Occipital lobe (tissue), 1 donor: ENCODE measurements at regions not wholly inside any gene's neighbourhood (a gene's known extent, or its start where the extent isn't known, plus 50 kb on each side); places are given as distances from the start of the nearest gene placed in this dataset.
"Not testable (repeated sequence)": the region's sequence is repeated elsewhere in the genome, so short reads cannot be mapped to it uniquely, and the experiment has no call there.

Source experiments
- DNase-seq: peaks from one replicate; lab custom pipeline; 2025; lab: John Stamatoyannopoulos, UW

DNA sequence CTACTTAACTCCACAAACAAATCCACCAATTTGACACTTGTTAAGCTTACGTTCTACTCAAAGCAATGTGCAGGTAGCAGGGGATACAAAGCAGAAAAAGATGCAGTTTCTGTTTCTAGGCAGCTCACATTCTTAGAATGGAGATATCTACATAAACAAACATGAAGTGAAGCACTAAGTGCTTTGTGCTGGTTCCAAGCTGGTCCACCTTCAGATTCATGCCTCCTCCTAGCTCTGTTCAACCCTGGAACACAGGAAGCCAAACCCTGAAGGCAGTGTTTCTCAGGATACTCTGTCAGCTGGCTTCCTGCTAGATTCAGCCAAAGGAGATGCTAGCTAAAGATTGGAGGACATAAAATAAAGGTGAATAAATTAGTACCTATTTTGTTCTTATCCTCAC lies 55.3 kb upstream of the NOL4 start:
- DNase-seq = no peak

DNA sequence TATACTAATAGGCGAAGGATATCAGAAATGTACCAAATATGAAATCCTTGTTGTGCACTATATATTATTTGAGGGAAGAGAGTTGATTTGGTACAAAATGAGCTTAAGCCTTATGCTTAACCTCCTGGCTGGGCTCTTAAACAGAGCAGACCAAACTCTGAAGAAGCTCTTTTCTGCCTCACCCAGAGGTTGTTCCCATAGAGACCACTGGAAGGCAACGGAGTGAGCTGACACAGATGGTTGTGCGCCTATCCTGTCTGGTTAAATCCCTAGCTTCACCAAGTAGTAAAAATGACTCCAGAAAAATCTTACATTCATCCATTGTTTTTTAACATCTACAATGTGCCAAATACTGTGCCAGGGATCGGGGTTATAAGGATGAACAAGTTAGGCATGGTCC lies 55.9 kb upstream of the NOL4 start:
- no peak for DNase-seq

DNA sequence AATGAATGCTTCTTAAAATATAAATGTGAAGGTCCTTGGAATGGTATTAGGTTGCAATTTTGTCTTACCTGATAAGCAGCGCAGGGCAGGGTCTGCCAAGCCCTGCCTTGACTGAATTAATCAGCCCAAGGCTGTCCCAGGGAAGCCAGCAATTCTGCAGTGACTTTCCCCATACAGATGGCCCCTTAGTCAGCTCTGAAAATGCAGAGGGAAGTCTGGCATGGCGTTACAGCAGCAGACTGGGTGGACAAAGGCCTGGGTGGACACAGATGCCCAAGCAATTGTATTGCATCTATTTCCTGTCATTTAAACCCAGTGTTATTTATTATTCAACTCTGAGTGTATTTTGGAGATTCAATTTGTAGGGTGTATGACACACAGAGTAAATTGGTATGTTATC lies 56.6 kb upstream of the NOL4 start:
- no peak for DNase-seq

DNA sequence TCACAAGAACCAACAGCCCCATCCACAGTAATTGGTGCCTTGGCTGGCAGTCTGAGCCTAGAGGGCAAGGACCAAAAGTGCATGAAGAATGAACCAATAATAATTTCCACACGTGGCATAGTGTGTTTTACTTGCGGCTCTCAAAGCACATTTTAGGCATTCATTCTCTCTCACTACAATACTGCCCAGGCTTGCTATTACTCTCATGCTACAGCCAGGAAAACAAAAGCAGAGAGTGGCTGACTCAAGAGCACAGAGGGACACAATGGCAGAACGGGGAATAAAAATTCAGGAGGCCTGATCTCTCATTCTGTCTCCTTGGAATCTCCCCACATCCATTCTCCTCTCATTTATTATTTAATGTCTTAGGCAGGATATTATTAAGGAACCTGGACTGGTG lies 57.0 kb upstream of the NOL4 start:
- DNase-seq = no peak

DNA sequence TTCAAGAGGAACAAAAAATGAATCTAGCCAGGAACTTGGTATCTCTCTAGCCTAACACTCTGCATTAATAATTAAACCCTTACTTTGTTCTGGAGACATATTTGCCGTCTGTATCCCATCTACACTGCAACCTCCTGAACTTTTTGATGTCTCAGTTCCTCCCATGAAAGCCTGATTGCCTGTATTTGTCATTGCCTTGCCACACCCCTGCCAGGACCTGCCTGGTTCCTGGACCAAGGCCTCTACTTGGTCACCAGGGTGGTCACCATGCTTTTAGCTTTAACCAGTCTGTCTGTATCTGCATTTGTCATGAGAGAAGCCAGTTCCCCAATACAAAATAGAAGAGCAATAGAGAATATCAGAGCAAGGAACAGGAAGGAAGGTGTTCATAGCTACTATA lies 58.8 kb upstream of the NOL4 start:
- DNase-seq = no peak

DNA sequence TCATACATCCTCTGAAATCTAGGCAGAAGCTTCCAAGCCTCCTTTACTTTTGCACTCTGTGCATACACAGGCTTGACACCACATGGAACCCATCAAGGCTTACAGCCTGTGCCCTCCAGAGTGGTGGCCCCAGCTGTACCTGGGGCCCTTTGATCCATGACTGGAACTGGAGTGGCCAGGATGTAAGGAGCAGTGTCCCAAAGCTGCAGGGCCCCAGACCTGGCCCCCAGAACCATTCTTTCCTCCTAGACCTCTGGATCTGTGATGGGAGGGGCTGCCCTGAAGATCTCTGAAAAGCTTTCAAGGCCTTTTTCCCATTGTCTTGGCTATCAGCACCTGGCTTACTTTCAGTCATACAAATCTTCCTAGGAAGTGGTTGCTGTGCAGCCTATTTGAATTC lies 63.1 kb upstream of the NOL4 start:
- DNase-seq = no peak

DNA sequence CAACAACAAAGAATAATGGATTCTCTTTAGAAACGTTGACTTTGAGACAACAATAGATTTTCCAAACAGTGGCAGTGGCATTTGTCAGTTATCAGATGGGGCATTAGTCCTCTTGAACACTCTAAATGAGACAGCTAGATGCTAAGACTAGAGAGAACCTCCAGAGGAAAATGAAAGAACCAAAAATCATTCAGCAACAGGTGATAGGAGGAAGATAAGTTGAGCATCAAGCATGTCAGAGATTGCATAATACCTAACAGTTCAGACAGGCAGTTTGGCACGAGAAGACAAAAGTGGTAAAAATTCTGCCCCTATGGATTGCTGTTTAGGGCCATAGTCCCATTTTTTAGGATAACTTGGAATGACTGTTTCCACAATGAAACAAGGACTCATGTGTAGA lies 67.9 kb upstream of the NOL4 start:
- no peak for DNase-seq

DNA sequence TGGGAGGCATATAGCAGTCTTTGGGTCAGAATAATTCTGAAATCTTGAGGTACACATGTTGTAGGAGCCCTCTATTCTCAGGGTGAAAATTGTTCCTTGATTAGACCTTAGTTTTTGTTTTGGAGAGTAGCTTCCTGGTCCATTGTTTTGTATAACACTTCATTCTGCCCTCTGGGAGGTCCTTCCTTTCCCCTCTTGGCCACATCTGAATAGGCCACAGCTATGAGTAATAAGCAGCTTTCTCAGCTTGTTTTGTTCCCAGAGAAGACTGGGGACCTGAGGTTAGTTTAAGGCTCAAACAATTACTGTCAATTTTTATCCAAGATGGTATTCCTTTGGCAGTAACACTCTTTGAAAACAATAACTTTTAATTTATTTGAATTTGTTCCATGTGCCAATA lies 72.6 kb upstream of the NOL4 start:
- DNase-seq = no peak

DNA sequence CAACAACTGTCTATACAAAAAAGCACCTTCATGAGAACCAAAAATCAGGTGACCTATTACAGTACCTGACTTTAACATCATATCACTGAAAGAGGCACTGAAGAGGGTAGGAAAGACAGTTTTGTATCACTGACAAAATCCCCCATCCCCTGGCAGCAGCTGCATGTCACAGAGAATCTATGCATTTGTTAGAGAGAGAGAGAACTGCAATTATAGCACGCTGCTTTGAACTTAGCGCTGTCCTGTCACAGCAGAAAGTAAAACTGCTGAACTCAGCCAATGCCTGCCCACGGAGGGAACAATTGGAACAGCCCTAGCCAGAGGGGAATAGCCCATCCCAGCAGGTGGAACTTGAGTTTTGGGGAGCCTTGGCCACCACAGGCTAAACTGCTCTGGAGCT lies 75.1 kb upstream of the NOL4 start:
- DNase-seq = no peak

DNA sequence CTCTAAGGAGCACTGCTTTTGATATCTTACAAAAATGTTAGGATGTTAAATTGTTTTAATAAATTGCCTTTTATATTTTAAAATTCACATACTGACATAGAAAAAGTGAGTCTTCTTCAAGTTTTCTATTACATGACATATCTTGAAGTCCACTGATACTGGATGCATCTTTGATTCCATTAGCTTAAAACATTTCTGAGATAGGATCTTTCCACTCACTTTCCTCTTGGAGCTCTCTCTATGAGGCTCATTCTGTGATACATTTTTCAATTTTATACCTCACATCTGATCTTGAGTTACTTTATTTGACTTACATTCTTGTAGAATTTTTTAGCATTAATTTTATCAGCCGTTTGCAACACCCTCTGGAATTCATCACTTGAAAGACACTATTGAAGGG lies 86.8 kb upstream of the NOL4 start:
- no peak for DNase-seq

DNA sequence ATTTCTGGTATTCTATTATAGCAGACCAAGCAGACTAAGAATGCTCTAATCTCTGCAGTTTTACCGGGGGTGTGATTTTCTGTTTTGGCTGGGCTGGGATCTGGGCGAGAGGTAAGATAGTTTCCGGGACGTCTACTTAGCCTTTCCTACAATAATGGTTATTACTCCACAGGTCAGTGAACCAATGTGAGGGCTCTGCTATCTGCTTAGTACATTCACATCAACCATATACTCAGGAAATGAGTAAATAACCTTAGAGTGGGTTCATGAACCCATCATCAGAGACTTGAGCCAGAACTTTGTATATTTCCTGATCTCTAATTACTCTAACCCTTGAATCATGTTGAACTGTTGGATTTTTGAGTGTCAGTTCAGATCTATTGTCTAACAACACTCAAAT lies 90.1 kb upstream of the NOL4 start:
- no peak for DNase-seq

DNA sequence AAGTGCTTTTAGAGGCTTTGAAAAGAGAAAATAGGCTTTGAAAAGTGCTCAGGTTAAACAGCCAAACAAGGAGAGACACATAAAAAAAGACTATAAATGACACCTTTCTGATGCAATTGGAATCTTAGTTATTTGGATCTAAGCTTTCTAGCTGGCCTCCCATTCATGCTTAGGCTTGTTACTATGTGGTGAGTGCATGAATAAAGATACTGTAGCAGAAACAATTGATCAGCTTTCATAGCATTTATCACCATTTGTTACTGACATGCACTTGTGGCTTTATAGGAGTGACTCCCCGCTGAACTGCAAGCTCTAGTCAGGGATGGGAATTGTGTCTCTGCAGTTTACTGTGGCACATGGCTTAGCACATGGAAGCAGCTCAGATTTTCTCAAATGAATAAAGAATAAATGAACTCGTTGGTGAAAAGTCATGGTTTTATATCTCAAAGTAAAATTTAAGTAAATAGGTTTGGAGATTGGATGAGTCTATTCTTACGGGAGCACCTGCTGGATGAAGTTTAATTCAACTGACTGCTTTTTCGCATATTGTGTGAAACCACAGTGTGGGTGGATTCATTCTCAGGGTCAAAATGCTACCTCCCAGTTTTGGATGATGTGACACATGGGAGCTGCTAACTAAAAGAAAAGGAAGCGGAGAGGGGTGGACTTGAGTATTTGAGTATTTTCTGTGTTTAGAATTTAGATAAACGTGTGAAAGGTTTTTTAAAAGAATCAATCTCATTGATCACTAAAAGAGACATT lies 91.1 kb upstream of the NOL4 start:
- DNase-seq = no peak

DNA sequence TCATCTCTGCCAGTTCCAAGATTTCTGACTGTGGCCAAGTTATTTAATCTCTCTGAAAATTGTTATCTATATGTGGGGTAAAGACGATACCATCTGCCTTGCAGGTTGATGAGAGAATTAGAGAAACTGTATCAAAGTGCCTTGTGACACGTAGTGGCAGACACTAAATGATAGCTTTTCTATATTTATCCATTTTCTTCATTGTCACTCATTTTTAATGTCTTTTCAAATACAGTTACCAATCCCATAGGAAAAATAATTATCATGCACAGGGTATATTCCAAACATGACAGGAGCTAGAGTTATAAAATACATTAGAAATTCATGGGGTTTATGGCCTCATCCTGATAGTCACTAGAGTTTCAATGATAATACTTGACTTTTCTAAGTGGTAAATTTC lies 95.6 kb upstream of the NOL4 start:
- DNase-seq = no peak

DNA sequence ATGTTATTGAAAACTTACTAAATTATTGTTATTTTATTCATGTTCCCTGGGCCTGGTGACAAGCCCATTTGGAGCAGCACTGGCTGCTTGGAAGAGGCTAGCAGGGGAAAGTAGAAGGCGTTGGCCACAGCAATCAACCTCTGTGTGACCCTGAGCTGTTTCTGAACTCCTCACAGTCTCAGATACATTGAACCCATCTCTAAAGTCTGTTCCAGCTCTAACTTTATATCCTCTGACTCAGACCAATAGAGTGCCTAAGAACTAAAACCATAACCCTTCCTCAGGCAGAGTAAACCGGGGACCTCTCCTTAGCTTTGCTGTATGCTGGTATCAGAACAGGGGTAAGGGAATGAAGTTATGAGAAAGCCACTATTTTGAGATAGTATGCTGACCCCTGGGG lies 96.4 kb upstream of the NOL4 start:
- no peak for DNase-seq

DNA sequence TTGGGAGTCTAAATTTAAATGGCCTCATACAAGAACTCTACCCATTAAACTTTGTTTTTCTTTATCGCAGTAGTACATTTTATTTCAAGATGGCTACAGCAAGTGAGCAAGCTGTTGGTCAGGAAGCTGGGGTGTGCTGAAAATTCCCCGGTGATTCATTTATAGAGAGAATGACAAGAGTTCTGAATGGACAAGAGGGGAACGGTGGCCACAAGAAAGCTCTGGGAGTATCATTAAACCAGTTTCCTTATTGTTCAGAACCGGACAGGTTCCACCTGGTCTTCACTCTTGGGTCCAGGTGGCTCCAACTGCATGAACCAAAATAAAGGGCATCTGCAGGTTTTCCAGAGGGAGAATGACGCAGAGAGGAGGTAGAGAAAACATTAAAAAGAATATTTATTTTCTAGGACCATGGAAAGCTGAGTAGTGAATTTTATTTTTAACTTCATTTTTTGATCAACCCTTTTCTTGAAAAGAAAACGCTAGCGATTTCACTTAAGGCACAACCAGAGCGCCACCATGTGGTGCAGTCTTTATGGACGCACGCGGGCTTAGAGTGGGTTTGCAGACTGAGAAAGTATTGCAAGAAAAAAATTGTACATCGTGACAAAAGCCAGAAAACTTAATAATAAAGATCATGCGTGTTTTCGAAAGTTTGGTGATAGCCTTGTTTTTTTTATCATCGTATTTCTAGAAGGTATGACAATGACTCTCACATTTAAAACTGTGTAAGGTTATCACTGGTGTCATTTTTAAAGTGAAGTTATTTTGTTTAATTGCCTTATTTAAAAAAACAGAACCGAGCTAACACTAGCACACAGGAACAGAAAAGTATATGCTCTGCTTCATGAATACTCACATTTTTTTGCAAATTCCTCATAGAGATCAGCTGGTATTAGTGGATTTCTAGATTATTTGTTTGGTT lies 97.9 kb upstream of the NOL4 start:
- DNase-seq = peak; percentile 22

DNA sequence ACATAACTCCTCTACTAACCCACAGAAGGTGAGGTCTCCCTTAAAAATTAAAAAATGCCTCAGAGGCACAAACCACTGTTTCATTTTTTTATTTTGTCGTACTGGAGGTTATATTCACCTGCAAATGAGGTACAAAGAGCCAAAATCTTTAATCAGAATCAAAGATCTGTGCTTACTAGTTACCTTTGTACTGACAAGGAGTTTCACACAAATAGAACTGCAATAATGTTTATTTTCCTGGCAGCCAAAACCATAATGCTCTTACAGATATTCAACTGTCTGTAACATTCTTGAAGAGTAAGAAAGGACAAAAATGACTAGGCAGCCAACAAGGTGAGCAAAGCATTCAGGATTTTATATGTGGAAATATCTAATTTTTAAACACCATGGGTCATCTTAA lies 105.1 kb upstream of the NOL4 start:
- DNase-seq = no peak

DNA sequence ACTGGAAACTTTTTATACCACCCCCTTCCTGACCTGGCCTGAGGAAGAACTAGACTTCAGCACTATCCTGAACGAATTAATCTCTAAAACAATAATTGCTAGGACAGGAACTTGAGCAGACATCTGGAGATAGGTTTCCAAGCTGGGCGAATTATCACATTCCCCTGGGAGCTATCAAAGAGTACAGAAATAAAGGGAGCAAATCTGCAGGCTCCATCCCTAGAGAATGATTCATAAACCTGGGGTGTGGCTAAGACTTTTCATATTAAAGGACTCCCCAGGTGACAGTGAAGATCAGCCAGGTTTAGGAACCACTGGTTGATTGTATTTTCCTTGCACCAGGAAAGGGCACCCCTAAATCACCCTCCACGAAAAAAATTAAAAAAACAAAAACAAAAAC lies 105.6 kb upstream of the NOL4 start:
- DNase-seq = no peak

DNA sequence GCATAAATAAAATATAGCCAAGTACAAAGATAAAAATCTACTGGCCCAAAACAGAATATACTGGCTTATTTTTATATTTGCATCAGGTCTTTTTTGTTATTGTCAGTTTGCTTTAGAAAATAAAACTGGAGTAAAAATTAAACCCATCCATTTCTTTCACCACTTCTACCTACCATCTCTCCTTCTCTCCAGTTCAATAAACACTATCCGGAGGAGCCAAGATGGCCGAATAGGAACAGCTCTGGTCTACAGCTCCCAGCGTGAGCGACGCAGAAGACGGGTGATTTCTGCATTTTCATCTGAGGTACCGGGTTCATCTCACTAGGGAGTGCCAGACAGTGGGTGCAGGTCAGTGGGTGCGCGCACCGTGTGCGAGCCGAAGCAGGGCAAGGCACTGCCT lies 106.2 kb upstream of the NOL4 start:
- DNase-seq = not testable (repeated sequence)

DNA sequence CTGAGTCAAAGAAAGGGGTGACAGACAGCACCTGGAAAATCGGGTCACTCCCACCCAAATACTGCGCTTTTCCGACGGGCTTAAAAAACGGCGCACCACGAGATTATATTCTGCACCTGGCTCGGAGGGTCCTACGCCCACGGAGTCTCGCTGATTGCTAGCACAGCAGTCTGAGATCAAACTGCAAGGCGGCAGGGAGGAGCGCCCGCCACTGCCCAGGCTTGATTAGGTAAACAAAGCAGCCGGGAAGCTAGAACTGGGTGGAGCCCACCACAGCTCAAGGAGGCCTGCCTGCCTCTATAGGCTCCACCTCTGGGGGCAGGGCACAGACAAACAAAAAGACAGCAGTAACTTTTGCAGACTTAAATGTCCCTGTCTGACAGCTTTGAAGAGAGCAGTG lies 106.6 kb upstream of the NOL4 start:
- not testable (repeated sequence) for DNase-seq

DNA sequence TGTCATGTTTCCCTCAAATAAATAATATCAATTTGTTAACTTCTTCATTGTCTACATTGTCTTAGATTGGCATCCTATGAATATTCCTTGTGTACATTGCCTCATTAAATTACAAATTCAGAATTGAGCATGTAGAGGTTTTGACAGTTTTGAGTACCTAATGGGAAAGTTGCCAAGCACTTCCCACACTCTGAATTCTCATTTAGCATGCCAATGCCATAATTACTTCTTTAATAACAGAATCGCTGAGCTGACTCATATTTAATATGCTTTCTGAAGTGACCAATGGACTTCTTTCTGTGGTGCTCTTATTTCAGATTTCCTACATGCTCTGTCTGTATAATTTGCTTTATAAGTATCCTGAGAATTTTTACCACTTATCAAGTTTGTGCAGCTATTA lies 114.4 kb upstream of the NOL4 start:
- DNase-seq = no peak

DNA sequence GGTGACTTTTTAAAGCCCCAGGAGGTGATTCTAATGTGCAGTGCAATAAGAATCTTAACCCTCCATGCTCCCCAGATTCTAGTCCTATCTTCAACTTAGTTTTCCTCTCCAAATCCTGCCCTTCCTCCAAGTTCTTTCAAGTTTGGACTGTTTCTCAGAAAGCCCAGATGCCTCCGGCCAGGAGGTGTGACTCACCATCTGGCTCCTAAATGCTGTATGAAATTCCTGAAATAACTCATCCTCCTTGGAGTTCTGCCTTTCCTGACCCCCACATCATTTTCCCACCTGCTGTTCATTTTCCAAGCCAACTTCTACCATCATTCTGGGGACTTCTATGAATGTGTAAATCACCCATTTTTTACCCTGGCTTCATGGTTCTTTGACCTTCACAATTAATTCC lies 118.2 kb upstream of the NOL4 start:
- no peak for DNase-seq

DNA sequence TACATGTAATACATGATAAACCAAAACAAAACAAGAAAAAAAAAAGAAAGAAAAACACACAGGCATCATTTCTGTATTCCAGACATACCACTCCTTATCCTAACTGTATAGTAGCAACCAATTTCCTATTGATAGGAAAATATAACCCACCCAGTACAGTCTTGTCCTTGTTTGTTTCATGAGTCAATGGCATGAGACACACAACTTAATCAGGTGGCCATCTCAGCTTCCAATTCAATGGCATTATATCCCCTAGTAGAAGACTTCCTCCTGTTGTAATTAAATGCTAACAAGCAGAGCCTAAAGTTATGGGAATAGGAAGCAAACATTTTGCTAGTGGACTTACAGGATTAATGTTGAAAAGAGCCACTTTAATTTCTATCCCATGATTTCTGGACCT lies 121.0 kb upstream of the NOL4 start:
- DNase-seq = no peak

DNA sequence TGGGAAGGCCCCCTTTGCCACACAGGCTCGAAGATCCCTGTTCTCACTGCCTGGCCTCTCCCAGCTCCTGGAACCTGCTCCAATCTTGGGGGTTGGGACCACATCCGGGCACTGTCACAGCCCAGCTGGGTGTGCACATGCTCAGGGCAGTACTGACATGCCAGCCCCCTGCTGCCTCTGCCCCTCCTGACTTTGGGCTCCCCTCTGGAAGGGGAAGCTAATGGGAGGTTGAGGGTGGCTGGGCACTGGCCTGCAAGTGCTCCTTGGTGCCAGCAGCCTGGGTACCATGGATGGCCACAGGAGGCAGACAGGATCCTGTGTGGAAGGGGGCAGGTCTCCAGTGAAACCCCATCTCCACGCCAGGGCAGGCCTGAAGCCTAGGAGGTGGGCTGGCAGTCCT lies 126.1 kb upstream of the NOL4 start:
- DNase-seq = no peak
